Testis (tissue), 2 donors: ENCODE measurements at regions not wholly inside any gene's neighbourhood (a gene's known extent, or its start where the extent isn't known, plus 50 kb on each side); places are given as distances from the start of the nearest gene placed in this dataset.
"Not testable (repeated sequence)": the region's sequence is repeated elsewhere in the genome, so short reads cannot be mapped to it uniquely, and the experiment has no call there.

Experiments
- CTCF ChIP-seq, 3 experiments: fragments of 450-650 bp in 2 of 3; fragments of 200-600 bp in 1 of 3; sonication (generic) in 1 of 3; IDR thresholded peaks; one replicate each; pipeline ENCODE4 v1.5.1; 2016 to 2019; ENCODE audit warnings: antibody characterized with exemption in 3 of 3, mild to moderate bottlenecking in 2 of 3, moderate library complexity in 1 of 3
- POLR2A ChIP-seq: fragments of 450-650 bp; IDR thresholded peaks from one replicate; pipeline ENCODE4 v1.6.1; 2017; ENCODE audit warnings: antibody characterized with exemption, mild to moderate bottlenecking, moderate library complexity

- not testable (repeated sequence) for TF ChIP-seq CTCF (IDR thresholded peaks at IDR 0.05); POLR2A
These were observed 755.8 kb upstream of the ADGRB3 start for GRCh38 chr6:67879105-67879904.
